ENCODE measurements at regions not wholly inside any gene's neighbourhood (a gene's known extent, or its start where the extent isn't known, plus 50 kb on each side); places are given as distances from the start of the nearest gene placed in this dataset.

DNA sequence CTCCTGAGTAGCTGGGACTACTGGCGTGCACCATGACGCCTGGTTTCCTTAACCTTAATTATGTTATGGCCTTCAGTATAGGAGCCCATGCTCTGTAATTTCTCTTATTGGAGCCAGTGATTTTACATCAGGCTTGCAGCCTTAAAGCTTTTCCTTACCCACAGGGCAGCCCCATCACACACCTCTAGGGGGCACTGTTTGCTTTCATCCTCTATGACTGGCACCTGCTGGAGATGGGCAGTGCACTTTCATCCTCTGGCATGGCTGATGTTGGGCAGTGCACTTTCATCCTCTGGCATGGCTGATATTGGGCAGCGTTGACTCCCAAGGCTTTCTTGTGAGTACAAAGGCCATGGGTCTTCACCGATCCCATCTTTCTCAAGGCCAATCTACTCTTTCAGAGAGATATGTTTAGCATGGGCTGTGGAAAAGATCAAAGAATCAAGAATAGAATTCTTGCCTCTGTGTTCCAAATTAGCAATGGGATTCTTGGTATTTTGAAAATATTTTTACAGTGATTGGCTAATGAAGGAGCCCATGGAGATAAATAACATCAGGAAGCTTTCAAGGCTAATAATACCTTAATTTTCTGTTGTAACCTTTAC is 80.7 kb upstream of the MEX3C start:
- Histone ChIP-seq H2BK12ac (ENCODE audit: low read length) (no peak overlapping the region), H4K8ac (ENCODE audit: low read depth, low read length) (no peak overlapping the region), H4K91ac (ENCODE audit: low read depth, low read length, poor library complexity) (no peak overlapping the region), H3K4ac (ENCODE audit: low read length) (no peak overlapping the region), H3K4me2 (ENCODE audit: insufficient read depth, low read length, poor library complexity, severe bottlenecking) (no peak overlapping the region), H3K14ac (ENCODE audit: low read length) (no peak overlapping the region), H2BK15ac (ENCODE audit: low read length) (no peak overlapping the region), H3K4me1 (ENCODE audit: control insufficient read depth in 2 of 2, insufficient read depth in 1 of 2, low read depth in 1 of 2, low read length in 2 of 2) (no peaks in the 10 kb centered on the region), H3K36me3 (replicated peaks in 1 of 2; ENCODE audit: control insufficient read depth in 2 of 2, insufficient read depth in 2 of 2, low read length in 2 of 2) (no peaks in the 10 kb centered on the region), H2AFZ (ENCODE audit: low read length) (no peak overlapping the region), H2BK5ac (ENCODE audit: low read length) (no peak overlapping the region), H3K27ac (replicated peaks; ENCODE audit: low read length) (no peak overlapping the region), H3K9me3 (replicated peaks in 1 of 2; ENCODE audit: control insufficient read depth in 2 of 2, insufficient read depth in 1 of 2, low read depth in 1 of 2, low read length in 2 of 2) (no peaks in the 10 kb centered on the region), H2AK5ac (ENCODE audit: low read depth, low read length) (no peak overlapping the region), H3K23ac (ENCODE audit: low read depth, low read length, poor library complexity) (no peak overlapping the region), H2BK120ac (ENCODE audit: low read depth, low read length) (no peak overlapping the region), H3K79me1 (ENCODE audit: low read depth, low read length) (no peaks in the 10 kb centered on the region), H3K27me3 (ENCODE audit: control insufficient read depth in 3 of 3, insufficient read depth in 3 of 3, low read depth in 1 of 3, low read length in 3 of 3) (no peaks in the 10 kb centered on the region), H3K9ac (ENCODE audit: low read depth, low read length, poor library complexity) (no peak overlapping the region), H3K4me3 (ENCODE audit: low read length in 2 of 2) (no peak overlapping the region), H3K18ac (ENCODE audit: low read length) (no peak overlapping the region)
- no CpG with 5 or more reads among the region's 4 CpGs for WGBS, 2 donors (ENCODE audit: extremely low coverage in 2 of 2, insufficient read length in 2 of 2, insufficient replicate concordance in 1 of 2)
- DNase-seq (ENCODE audit: low spot score): peak; percentile 67

GRCh38 chr18:51279367-51279984 is 82.0 kb upstream of the MEX3C start:
- no peaks in the 10 kb centered on the region for H3K9me3 ChIP-seq (replicated peaks in 1 of 2; ENCODE audit: control insufficient read depth in 2 of 2, insufficient read depth in 1 of 2, low read depth in 1 of 2, low read length in 2 of 2)
- H3K36me3 ChIP-seq (replicated peaks in 1 of 2; ENCODE audit: control insufficient read depth in 2 of 2, insufficient read depth in 2 of 2, low read length in 2 of 2): no peaks in the 10 kb centered on the region
- no peak overlapping the region for H4K91ac ChIP-seq (ENCODE audit: low read depth, low read length, poor library complexity)
- H2BK15ac ChIP-seq (ENCODE audit: low read length): no peak overlapping the region
- H3K4me2 ChIP-seq (ENCODE audit: insufficient read depth, low read length, poor library complexity, severe bottlenecking): no peak overlapping the region
- no peak overlapping the region for H2BK5ac ChIP-seq (ENCODE audit: low read length)
- H2BK12ac ChIP-seq (ENCODE audit: low read length): no peak overlapping the region
- H3K9ac ChIP-seq (ENCODE audit: low read depth, low read length, poor library complexity): no peak overlapping the region
- DNase-seq (ENCODE audit: low spot score): no peak
- no peaks in the 10 kb centered on the region for H3K4me1 ChIP-seq (ENCODE audit: control insufficient read depth in 2 of 2, insufficient read depth in 1 of 2, low read depth in 1 of 2, low read length in 2 of 2)
- no peak overlapping the region for H3K18ac ChIP-seq (ENCODE audit: low read length)
- H3K4ac ChIP-seq (ENCODE audit: low read length): no peak overlapping the region
- no CpG with 5 or more reads among the region's 2 CpGs for WGBS, 2 donors (ENCODE audit: extremely low coverage in 2 of 2, insufficient read length in 2 of 2, insufficient replicate concordance in 1 of 2)
- no peaks in the 10 kb centered on the region for H3K27me3 ChIP-seq (ENCODE audit: control insufficient read depth in 3 of 3, insufficient read depth in 3 of 3, low read depth in 1 of 3, low read length in 3 of 3)
- H4K8ac ChIP-seq (ENCODE audit: low read depth, low read length): no peak overlapping the region
- H2AK5ac ChIP-seq (ENCODE audit: low read depth, low read length): no peak overlapping the region
- no peak overlapping the region for H3K14ac ChIP-seq (ENCODE audit: low read length)
- H2BK120ac ChIP-seq (ENCODE audit: low read depth, low read length): no peak overlapping the region
- H3K27ac ChIP-seq (replicated peaks; ENCODE audit: low read length): no peak overlapping the region
- no peaks in the 10 kb centered on the region for H3K79me1 ChIP-seq (ENCODE audit: low read depth, low read length)
- no peak overlapping the region for H3K23ac ChIP-seq (ENCODE audit: low read depth, low read length, poor library complexity)
- no peak overlapping the region for H3K4me3 ChIP-seq (ENCODE audit: low read length in 2 of 2)
- no peak overlapping the region for H2AFZ ChIP-seq (ENCODE audit: low read length)

DNA sequence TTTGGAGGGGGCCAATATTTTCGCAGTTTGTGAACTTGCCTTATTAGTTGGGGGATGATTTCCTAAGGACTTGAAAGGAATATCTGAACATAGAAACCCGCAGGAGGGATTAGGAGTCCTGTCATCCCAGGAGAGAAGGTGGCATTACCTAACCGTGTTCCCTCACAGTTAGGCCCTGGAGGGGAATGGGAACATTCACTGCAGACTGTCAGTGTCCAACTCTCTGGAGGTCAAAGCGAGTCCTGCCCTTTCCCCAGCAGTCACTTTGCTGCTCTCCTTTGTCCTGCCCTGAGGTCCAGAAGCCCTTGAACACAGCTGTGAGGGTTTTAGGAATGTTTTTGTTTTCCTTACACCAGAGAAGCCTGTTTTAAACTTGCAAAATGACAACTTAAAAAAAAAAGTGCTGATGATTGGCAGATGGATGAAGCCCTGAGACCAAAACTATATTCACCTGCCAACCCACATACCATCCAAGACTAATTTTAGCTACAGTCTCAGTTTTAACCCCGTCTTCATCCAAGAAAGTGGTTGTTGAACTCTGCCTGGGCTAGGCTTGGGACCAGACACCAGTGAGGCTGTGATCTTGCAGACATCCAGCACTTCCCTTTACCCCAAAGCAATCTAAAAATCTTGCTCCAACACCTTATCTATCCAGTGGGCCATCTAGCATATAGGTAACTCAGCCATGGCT is 90.5 kb upstream of the MEX3C start:
- Histone ChIP-seq H3K4me1 (ENCODE audit: control insufficient read depth in 2 of 2, insufficient read depth in 1 of 2, low read depth in 1 of 2, low read length in 2 of 2) (peaks cover 0 to 3% of the 10 kb centered on the region in 2 donors), H2AK5ac (ENCODE audit: low read depth, low read length) (no peak overlapping the region), H2BK120ac (ENCODE audit: low read depth, low read length) (no peak overlapping the region), H3K23ac (ENCODE audit: low read depth, low read length, poor library complexity) (no peak overlapping the region), H3K4me3 (ENCODE audit: low read length in 2 of 2) (no peak overlapping the region), H3K4me2 (ENCODE audit: insufficient read depth, low read length, poor library complexity, severe bottlenecking) (no peak overlapping the region), H3K27ac (replicated peaks; ENCODE audit: low read length) (no peak overlapping the region), H3K14ac (ENCODE audit: low read length) (no peak overlapping the region), H3K18ac (ENCODE audit: low read length) (no peak overlapping the region), H3K9ac (ENCODE audit: low read depth, low read length, poor library complexity) (no peak overlapping the region), H2BK5ac (ENCODE audit: low read length) (no peak overlapping the region), H2BK12ac (ENCODE audit: low read length) (no peak overlapping the region), H3K9me3 (replicated peaks in 1 of 2; ENCODE audit: control insufficient read depth in 2 of 2, insufficient read depth in 1 of 2, low read depth in 1 of 2, low read length in 2 of 2) (no peaks in the 10 kb centered on the region), H4K8ac (ENCODE audit: low read depth, low read length) (no peak overlapping the region), H2AFZ (ENCODE audit: low read length) (no peak overlapping the region), H3K79me1 (ENCODE audit: low read depth, low read length) (no peaks in the 10 kb centered on the region), H2BK15ac (ENCODE audit: low read length) (no peak overlapping the region), H3K36me3 (replicated peaks in 1 of 2; ENCODE audit: control insufficient read depth in 2 of 2, insufficient read depth in 2 of 2, low read length in 2 of 2) (no peaks in the 10 kb centered on the region), H4K91ac (ENCODE audit: low read depth, low read length, poor library complexity) (no peak overlapping the region), H3K27me3 (ENCODE audit: control insufficient read depth in 3 of 3, insufficient read depth in 3 of 3, low read depth in 1 of 3, low read length in 3 of 3) (no peaks in the 10 kb centered on the region), H3K4ac (ENCODE audit: low read length) (no peak overlapping the region)
- DNase-seq (ENCODE audit: low spot score): no peak
- no CpG with 5 or more reads among the region's 5 CpGs for WGBS, 2 donors (ENCODE audit: extremely low coverage in 2 of 2, insufficient read length in 2 of 2, insufficient replicate concordance in 1 of 2)

GRCh38 chr18:51288582-51288981 is 91.1 kb upstream of the MEX3C start:
- Histone ChIP-seq H3K4ac (ENCODE audit: low read length) (no peak overlapping the region), H3K9me3 (replicated peaks in 1 of 2; ENCODE audit: control insufficient read depth in 2 of 2, insufficient read depth in 1 of 2, low read depth in 1 of 2, low read length in 2 of 2) (no peaks in the 10 kb centered on the region), H3K9ac (ENCODE audit: low read depth, low read length, poor library complexity) (no peak overlapping the region), H3K18ac (ENCODE audit: low read length) (no peak overlapping the region), H3K4me2 (ENCODE audit: insufficient read depth, low read length, poor library complexity, severe bottlenecking) (no peak overlapping the region), H3K14ac (ENCODE audit: low read length) (no peak overlapping the region), H3K36me3 (replicated peaks in 1 of 2; ENCODE audit: control insufficient read depth in 2 of 2, insufficient read depth in 2 of 2, low read length in 2 of 2) (no peaks in the 10 kb centered on the region), H3K4me1 (ENCODE audit: control insufficient read depth in 2 of 2, insufficient read depth in 1 of 2, low read depth in 1 of 2, low read length in 2 of 2) (peaks cover 0 to 3% of the 10 kb centered on the region in 2 donors), H3K27ac (replicated peaks; ENCODE audit: low read length) (no peak overlapping the region), H2BK5ac (ENCODE audit: low read length) (no peak overlapping the region), H3K79me1 (ENCODE audit: low read depth, low read length) (no peaks in the 10 kb centered on the region), H2BK12ac (ENCODE audit: low read length) (no peak overlapping the region), H3K4me3 (ENCODE audit: low read length in 2 of 2) (no peak overlapping the region), H2AFZ (ENCODE audit: low read length) (no peak overlapping the region), H3K23ac (ENCODE audit: low read depth, low read length, poor library complexity) (no peak overlapping the region), H3K27me3 (ENCODE audit: control insufficient read depth in 3 of 3, insufficient read depth in 3 of 3, low read depth in 1 of 3, low read length in 3 of 3) (no peaks in the 10 kb centered on the region), H4K8ac (ENCODE audit: low read depth, low read length) (no peak overlapping the region), H2AK5ac (ENCODE audit: low read depth, low read length) (no peak overlapping the region), H2BK15ac (ENCODE audit: low read length) (no peak overlapping the region), H2BK120ac (ENCODE audit: low read depth, low read length) (no peak overlapping the region), H4K91ac (ENCODE audit: low read depth, low read length, poor library complexity) (no peak overlapping the region)
- DNase-seq (ENCODE audit: low spot score): no peak
- no CpG with 5 or more reads among the region's 3 CpGs for WGBS, 2 donors (ENCODE audit: extremely low coverage in 2 of 2, insufficient read length in 2 of 2, insufficient replicate concordance in 1 of 2)
